HG03196 (cell line): ENCODE measurements at regions not wholly inside any gene's neighbourhood (a gene's known extent, or its start where the extent isn't known, plus 50 kb on each side); places are given as distances from the start of the nearest gene placed in this dataset.
"Not testable (repeated sequence)": the region's sequence is repeated elsewhere in the genome, so short reads cannot be mapped to it uniquely, and the experiment has no call there.

Experiments
- ATAC-seq: cut with Tn5 transposase; IDR thresholded peaks from one replicate; pipeline ENCODE4 v1.9.1; 2021; ENCODE audit not compliant: unreplicated experiment

DNA sequence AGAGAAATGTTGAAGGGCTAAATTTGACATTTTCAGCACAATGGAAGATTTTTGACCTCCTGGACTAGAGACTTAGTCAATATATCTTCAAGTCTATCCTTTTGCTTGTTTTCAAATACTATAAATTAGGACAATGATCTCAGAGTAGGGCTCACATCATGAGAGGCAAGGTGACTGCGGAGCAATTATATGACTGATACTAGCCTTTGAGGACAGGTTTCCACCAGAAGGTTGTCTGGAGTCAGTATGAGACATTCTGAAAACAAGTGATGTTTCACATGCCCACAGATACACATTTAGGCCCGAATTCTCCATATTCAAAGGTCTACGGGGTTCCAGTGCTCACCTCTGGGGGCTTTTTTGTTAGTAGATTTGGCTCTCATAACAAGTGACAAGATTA is 142.3 kb upstream of the SAMSN1 start:
- no peak for ATAC-seq

DNA sequence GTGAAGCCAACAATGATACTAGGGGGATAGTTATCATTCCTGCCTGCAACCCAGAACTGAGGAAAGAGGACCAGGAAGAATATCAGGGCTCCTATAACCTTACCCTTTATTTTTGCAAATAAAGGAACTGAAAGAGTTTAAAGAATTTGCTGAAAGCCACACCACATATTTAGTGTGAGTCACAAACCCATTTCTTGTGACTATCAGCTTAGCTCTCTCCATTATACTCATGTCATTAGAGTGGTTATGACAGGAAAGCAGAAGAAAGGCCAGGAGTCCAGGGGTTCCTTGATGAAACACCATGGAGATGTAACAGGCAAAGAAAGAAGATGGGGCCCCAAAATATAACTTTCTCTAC is 141.1 kb upstream of the SAMSN1 start:
- peak; percentile 61 for ATAC-seq

DNA sequence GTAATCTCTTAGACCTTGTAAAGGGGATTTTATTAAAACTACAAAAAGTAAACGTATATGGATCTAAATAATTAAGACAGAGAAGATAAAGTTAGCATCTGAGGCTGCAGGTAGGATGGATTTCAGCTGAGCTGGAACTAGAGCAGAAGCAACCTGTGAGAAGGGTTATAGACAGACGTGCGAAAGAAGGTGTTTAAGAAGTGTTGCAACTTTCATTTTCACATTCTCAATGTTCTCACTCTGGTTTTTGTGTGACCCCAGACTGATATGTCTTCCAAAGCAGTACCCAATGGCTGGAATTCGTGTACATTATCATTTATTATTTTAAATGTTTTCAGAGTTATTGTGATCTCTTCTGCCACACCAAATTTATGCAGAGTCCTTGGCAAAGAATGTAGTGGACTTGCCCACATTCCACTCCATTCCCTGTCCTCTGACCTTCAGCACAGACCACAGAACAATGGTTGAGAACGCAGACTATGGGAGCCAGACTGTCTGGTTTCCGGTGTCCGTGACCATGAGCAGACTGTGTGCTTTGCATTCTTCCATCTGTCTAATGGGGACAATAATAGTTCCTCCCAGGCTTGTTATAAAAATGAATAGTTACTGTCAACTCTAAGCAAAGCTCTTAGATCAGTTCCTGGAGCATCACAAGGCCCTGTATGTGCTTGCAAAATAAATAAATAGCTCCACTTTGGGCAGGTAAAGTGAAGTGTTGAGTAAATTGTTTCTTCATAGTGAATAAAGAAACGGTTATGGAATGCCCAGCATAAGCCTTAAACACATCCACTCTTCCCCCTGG is 140.6 kb upstream of the SAMSN1 start:
- ATAC-seq: peak; percentile 67

DNA sequence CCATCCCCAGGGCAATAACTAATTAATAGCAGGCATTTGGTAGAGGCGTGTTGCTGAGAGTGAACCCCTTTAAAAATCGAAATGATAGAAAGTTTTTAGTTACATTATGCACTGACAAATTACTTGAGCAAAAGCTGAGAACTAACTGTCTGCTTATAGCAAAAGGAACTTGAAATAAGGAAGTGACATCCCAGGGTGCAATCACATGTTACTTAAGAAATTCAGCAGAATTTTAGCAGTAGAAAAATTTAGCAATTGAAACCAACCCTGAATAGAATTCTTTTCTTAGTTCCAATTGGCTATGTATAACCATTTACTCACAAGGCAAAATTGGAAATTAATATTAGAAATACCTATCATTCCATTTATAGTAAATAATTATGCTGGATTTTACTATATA is 139.5 kb upstream of the SAMSN1 start:
- ATAC-seq: no peak

DNA sequence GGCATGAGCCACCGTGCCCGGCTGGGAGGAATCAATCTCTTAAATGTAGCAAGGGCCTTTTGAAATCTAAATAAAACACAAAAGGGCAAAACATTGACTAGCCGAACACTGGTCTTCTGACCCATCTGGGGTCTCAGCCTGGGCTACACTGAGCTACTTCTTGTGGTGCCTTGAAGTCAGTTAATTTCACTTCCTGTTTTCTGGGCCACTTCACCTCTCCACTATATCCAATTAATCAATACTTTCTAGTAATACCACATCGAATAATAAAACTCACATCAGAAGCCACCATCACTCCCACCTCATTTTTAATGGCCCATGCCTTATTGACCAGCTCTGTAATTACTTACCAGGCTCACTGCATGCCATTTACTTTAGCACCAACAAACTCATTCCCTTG is 138.0 kb upstream of the SAMSN1 start:
- ATAC-seq: no peak

DNA sequence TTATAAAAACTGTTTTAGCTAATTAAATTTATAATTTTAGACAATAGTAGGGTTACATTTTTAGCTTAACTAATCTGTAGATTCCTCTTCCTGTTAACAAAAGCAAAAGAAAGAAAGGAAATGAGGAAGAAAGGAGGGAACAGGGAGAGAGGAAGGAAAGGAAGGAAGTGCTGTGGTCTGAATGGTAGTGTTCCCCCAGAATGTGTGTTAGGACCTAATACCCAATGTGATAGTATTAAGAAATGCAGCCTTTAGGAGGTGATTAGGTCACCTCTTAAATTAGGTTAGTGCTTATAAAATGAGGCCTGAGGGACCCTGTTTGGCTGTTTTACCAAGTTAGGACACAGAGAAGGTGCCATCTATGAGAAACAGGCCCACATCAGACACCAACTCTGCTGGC is 136.9 kb upstream of the SAMSN1 start:
- no peak for ATAC-seq

DNA sequence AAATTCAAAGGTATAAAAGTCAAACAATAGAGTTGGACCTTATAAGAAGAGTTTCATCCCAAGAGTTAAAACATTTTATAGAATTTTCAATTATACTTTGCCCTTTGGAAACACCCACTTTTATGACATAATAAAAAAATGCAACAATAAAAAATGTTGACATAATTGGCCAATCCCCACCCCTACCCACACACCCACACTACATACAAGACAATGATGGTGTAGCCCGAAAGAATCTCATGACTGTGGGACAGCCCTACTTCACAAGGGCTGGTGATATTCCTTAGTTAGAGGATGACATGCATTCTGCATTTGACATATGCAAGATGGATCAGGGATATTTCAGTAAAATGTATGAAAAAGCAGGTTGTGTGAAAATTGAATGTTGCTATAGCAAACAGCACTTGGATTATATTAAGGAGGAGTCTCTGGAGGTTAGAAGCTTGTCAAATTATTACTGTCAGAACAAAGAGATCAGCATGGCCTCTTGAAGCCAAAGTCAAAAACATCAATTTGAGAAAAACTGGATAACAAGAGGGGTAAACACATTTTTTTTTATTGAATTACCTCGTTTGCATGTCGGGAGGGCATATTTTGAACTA is 133.0 kb upstream of the SAMSN1 start:
- ATAC-seq: no peak

DNA sequence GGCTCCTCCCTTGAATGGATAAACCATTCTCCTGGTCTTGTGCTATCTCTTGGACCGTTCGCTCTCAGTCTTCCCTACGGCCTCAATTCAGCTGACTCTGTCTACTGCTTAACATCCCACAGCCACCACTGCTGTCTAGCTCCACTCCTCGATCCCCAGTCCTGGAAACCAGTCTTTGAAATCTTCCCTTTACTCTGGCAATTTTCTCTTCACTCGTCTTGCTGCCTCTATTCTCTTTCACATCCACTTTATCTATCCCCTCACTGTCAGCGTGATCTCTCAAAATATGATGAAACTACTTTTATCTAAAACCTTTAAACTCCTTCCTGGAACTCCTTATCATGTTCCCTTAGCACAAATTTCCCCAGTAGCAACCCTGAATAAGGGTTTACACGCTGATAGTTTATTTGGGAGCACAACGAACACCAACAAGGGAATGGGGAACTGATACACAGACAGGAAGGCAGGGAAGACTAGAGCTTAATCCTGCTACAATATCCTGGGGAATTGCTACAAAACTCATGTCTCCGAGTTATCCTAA is 131.6 kb upstream of the SAMSN1 start:
- no peak for ATAC-seq

DNA sequence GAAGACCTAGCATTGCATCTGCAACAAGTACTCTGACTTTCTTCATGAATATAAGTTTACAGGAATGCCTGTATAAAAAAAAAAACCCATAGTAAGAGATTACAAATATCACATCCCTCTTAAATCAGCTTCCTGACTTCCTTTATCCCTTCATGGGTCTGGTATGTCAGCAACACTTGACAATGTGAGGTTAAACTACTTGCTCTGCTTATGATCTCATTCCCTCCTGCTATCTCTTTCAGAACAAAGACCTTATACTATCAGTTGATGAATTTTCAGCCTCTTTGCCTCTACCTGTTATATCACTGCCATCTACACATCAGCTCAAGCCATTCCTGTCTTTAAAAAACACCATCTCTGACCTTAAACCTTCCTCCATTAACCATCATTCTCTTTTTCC is 130.9 kb upstream of the SAMSN1 start:
- no peak for ATAC-seq

DNA sequence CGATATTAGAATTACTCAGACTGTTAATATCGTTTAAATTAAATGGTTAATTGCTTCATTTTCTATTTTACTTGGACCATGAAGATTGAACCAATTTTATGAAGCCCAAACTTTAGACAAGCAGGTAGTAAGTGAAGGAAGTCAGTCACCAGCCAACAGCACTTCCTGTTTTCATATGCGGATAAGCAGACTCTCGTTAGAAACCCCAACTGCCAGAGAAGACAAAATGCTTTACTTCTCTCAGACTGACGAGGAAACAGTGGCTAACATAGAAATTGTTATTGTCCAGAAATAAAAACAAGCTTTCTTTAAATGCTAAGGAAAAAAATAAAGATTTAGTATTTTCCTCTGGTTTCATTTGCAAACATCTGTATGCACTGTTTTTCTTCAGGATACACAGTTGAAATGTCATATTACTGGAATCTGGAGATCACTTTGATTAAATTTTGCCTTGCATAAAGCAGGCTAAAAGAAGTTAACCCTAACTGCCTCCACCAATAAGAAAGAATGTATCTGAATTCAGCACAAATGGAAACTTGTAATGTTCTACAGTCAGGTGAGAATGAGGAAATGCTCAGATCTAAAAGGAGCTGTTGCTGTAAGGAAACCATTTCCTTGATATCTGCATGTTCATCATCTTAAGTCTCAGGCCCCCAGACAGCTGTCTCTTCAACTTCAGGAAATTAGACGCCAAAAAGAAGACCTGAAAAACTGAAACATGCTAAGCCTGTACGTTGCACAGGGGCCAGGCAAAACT is 129.8 kb upstream of the SAMSN1 start:
- no peak for ATAC-seq

DNA sequence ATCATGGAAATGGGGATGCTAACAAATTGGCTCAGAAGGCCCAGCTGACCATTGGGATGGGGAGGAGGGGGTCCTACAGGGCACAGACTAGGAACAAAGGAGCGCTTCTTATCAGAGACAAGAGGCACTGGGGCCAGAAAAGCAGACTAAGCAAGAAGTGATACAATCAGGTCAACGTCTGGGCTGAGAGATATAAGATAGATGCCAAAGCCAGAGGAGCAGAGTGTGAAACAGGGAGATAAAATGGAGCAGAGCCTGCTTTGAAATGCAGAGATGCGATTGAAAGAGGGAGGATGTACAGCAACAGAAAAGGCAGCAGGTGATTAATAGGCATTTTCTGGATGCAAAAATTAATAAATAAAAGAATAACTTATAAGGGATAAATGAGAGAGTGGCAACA is 127.5 kb upstream of the SAMSN1 start:
- ATAC-seq: no peak

DNA sequence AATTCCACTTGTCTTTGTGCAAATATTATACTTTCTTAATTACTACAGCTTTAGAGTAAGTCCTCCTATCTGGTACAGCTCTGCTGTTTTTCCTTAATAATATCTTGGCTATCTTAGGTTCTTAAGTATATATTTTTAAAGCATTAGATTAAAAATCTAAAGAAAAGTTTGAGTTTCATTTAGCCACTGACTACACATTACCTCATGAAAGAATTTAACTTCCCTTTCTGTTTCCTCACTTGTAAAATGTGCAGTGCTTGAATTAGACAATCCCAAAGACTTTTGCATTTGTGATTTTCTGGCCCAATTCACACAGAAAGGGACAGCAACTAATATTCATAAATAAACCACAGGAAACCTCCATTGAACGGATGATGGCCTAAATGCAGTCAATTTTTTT is 126.4 kb upstream of the SAMSN1 start:
- ATAC-seq: no peak

DNA sequence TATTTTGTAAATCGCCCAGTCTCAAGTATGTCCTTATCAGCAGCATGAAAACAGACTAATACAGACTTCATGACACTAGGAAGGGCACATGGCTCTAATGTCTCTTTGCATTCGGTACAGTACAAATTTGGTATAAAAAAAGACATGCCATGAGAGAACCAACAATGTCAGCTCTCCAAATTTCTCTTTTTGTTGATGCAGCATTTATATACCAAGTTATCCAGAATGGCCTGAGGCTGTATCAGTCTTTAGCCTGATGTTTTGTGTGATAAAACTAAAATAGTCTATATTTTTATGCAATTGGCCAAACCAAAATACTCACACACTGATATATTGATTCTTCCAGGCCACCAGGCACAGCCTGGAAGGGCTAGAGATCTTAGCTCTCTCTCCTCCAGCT is 124.3 kb upstream of the SAMSN1 start:
- ATAC-seq: no peak

DNA sequence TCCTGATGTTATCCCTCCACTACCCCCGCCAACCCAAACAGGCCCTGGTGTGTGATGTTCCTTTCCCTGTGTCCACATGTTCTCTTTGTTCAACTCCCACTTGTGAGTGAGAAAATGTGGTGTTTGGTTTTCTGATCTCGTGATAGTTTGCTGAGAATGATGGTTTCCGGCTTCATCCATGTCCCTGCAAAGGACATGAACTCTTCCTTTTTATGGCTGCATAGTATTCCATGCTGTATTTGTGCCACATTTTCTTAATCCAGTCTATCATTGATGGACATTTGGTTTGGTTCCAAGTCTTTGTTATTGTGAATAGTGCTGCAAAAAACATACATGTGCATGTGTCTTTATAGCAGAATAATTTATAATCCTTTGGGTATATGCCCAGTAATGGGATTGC is 123.0 kb upstream of the SAMSN1 start:
- ATAC-seq: not testable (repeated sequence)

DNA sequence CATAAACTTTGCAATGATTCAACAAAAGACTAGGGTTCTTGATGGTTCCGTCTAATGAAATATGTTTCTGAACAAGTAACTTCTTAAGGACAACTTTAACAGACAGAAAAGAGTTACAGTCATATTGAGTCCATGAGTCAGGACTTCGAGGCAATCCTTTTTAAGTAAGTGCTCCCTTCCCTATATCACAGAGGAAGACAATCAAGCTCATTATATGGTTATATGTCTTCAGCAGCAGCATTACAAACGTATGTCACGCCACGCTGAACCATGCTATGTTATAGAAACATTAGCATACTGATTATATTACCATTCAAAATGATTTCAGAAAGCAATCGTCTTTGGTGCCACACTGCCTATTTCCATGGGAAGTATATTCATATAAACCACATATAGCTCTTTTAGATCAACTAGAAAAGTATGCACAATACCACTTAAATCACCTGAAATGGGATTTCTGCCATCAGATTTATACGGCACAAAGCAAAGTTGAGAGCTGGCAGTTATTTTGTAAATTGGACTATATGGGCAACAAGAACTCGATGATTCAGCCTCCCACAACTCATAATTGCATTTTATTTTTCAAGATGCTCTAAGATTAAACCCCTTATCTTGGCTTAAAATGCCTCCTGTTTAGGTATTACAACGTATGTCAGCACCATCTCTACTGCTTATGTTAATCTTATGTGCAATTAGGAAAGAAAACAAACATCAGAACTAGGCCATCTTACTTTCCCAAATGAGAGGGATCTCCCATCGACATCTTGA is 111.3 kb upstream of the SAMSN1 start:
- no peak for ATAC-seq

DNA sequence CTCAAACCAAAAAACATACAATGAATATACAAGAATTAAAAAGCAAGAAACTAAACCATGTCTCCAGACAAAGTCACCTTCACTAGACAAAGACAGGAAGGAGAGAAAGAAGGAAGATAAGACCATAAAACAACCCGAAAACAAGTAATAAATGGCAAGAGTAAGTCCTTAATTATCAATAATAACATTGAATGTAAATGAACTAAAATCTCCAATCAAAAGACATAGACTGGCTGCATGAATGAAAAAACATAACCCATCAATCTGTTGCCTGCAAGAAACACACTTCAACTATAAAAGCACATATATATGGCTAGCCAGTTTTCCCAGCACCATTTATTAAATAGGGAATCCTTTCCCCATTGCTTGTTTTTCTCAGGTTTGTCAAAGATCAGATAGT is 100.8 kb upstream of the SAMSN1 start:
- ATAC-seq: no peak

DNA sequence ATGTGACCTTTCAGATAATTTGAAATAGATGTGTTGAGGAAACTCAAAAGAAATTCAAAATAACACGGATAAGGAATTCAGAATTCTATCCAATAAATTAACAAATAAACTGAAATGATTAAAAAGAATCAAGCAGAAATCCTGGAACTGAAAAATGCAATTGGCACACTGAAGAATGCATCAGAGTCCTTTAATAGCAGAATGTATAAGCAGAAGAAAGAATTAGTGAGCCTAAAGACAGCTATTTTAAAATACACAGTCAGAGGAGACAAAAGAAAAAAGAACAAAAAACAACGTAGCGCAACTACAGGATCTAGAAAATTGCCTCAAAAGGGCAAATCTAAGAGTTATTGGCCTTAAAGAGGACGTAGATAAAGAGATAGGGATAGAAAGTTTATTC is 99.6 kb upstream of the SAMSN1 start:
- ATAC-seq: no peak

DNA sequence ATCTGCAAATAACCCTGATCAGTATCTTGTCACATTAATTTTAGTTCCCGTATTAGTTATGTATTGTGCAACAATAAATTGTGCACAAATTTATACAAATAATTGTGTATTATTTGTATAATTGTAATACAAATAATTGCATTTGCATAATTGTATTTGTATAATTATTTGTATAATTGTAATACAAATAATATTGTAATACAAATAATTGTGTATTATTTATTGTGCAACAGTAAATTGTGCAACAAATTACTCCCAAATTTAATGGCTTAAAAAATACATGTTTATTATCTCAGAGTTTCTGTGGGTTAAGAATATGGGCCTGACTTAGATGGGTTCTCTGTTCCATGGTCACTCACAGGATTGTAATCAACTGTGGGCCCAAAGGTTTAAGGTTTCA is 86.2 kb upstream of the SAMSN1 start:
- ATAC-seq: no peak

DNA sequence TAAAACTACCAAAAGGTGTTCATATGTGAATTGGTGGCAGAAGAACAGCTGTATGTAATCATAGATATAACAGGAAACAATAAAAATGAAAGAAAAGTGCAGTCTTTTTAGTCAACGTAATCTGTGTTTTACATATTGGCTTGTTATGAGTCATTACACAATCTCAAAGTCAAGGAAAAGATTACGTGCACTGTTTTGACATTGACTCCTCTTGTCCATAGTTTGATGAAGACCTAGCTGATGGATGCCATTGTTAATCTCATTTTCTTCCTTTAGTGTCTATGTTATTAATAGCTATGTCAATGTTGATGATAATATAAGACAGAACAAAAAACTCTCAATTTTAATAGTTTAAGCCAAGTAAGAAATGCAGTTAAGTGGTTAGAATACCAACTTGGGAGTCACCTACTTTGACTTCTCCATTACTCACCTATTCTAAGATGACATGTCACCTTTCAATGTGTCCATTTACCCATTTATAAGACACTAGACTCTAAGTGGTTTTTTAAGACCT is 84.5 kb upstream of the SAMSN1 start:
- no peak for ATAC-seq

DNA sequence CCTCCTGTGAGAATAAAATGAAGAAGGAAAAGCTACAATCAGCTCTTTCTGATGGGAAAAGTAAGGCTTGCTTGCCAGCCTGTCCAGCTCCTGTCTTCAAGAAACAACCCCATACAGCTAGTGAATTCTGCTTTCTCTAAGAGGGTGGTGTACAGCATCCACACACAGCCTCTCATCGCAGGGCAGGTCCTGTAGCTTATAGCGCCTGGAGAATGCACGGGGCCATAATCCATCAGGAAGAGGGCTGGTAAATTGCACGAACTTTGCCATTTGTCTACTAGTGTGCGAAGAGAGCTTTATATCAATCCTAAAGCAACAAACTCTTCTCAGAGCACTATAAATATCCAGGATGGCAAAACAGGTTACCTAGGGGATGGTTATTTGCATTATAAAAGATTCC is 83.3 kb upstream of the SAMSN1 start:
- no peak for ATAC-seq

DNA sequence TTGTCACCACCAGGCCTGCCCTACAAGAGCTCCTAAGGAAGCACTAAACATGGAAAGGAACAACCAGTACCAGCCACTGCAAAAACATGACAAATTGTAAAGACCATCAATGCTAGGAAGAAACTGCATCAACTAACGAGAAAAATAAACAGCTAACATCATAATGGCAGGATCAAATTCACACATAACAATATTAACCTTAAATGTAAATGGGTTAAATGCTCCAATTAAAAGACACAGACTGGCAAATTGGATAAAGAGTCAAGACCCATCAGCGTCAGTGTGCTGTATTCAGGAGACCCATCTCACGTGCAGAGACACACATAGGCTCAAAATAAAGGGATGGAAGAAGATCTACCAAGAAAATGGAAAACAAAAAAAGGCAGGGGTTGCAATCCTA is 77.0 kb upstream of the SAMSN1 start:
- ATAC-seq: not testable (repeated sequence)
